GM10266 (cell line): ENCODE measurements at regions not wholly inside any gene's neighbourhood (a gene's known extent, or its start where the extent isn't known, plus 50 kb on each side); places are given as distances from the start of the nearest gene placed in this dataset.

Experiments
- DNase-seq: peaks from one replicate; pipeline ENCODE4 v3.0.0; 2012; ENCODE audit errors: extremely low spot score
- CTCF ChIP-seq: IDR thresholded peaks from 2 replicates; pipeline ENCODE4 v1.5.1; 2012; ENCODE audit warnings: mild to moderate bottlenecking, low read depth; ENCODE audit not compliant: control insufficient read depth, insufficient read depth; ENCODE audit errors: missing control alignments

- no peak for DNase-seq
- no peak for TF ChIP-seq CTCF
Measured at GRCh38 chr2:238989484-238989883, 141.6 kb downstream of the TWIST2 start.

GRCh38 chr2:238994432-238994831, 146.5 kb downstream of the TWIST2 start:
- TF ChIP-seq CTCF: no peak
- DNase-seq: no peak

- TF ChIP-seq CTCF: no peak
- no peak for DNase-seq
Measured at GRCh38 chr2:238994876-238995275, 147.0 kb downstream of the TWIST2 start.

GRCh38 chr2:238995634-238996033, 147.7 kb downstream of the TWIST2 start:
- TF ChIP-seq CTCF: no peak
- no peak for DNase-seq

GRCh38 chr2:238996331-238997136, 148.6 kb downstream of the TWIST2 start:
- no peak for DNase-seq
- TF ChIP-seq CTCF: no peak

GRCh38 chr2:238997137-238997390, 149.2 kb downstream of the TWIST2 start:
- DNase-seq: no peak

GRCh38 chr2:238997684-238998083, 149.8 kb downstream of the TWIST2 start:
- DNase-seq: no peak

More at GRCh38 chr2:238997137-238997390, 149.2 kb downstream of the TWIST2 start:
- TF ChIP-seq CTCF: no peak

More at GRCh38 chr2:238997684-238998083, 149.8 kb downstream of the TWIST2 start:
- TF ChIP-seq CTCF: no peak
